GM19240 (cell line): ENCODE measurements at regions not wholly inside any gene's neighbourhood (a gene's known extent, or its start where the extent isn't known, plus 50 kb on each side); places are given as distances from the start of the nearest gene placed in this dataset.

Experiments used
- DNase-seq: peaks from one replicate; pipeline ENCODE4 v3.0.0; 2011; ENCODE audit warnings: low spot score; ENCODE audit not compliant: insufficient read length

DNA sequence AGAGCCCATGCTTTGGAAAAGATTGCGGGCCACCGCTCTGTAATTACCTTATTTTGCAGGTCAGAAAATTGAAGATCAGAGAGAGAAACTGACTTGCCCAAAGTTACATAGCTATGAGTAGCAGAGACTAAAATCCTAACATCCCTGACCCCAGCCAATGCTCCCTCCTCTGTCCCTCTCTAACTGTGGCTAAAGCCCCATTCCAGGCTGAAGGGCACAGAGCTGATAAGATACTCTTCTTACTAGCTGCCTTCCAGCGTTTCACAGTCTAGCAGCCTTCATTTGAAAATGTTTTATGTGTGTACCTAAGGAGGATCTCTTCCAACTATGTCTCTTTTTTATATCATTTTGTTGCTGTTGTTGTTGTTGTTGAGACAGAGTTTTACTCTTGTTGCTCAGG, 81.4 kb upstream of the LRATD1 start:
- DNase-seq: no peak

- DNase-seq: no peak
Observed at GRCh38 chr2:14552286-14552685, 80.2 kb upstream of the LRATD1 start.

GRCh38 chr2:14552818-14553217, 79.7 kb upstream of the LRATD1 start:
- no peak for DNase-seq

- no peak for DNase-seq
Observed at GRCh38 chr2:14554849-14555545, 77.5 kb upstream of the LRATD1 start.

DNA sequence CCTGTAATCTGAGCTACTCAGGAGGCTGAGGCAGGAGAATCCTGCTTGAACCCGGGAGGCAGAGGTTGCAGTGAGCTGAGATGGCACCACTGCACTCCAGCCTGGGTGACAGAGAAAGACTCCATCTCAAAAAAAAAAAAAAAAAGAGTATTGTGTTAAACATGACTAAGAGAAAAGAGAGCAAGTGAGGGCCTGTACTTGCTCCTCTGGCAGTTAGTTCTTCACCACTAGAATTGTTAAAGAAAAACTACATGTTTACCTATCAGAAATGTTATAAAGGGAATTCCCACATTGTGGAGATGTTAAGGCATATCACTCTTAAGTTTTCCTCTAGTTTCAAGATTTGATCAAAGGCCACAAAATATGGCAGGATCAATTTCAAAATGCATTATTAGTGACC, 75.4 kb upstream of the LRATD1 start:
- no peak for DNase-seq

DNA sequence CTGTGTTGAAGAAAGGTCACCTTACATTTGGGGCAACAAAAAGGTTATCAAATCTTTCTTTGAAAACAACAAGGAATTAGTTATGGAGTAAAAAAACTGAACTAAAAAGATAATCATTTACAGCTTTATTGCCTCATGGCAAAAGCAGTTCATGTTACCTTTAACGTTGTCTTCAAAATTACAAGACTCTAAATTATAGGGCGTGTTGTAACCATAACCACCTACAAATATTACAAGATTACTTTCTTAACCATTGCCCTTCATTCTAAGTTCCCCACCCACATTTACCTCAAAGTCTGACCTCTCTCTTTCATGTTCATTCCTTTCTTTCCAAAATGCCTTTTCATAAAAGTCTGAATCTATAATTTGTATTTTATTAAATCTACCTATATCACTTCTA, 74.6 kb upstream of the LRATD1 start:
- DNase-seq: no peak

GRCh38 chr2:14558335-14558919, 74.1 kb upstream of the LRATD1 start:
- no peak for DNase-seq

- no peak for DNase-seq
Observed at GRCh38 chr2:14560716-14561115, 71.8 kb upstream of the LRATD1 start.

- DNase-seq: no peak
Observed at GRCh38 chr2:14563324-14563723, 69.2 kb upstream of the LRATD1 start.

GRCh38 chr2:14565666-14566065, 66.9 kb upstream of the LRATD1 start:
- no peak for DNase-seq

DNA sequence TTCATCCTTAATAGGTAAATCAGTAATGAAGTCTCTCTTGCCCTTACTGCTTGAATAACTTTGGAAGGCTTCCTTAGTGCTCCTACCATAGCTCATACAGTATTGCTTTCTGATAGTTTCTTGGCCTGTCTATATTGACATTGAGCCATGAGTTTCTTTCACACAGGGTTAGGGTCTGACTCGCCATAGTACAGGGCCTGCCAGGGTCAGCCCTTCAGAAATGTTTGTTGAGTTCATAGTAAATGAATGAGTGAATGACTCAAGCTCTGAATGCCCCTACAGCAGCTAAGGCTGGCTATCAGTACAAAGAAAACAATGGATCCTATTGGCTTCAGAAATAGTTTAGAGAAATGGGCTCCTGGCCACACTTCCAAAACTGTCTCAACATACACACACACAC, 65.0 kb upstream of the LRATD1 start:
- no peak for DNase-seq

GRCh38 chr2:14569294-14569693, 63.2 kb upstream of the LRATD1 start:
- no peak for DNase-seq

GRCh38 chr2:14572633-14573032, 59.9 kb upstream of the LRATD1 start:
- DNase-seq: no peak

- DNase-seq: no peak
Observed at GRCh38 chr2:14577843-14578242, 54.7 kb upstream of the LRATD1 start.
